OCI-LY3 (cell line): ENCODE measurements at regions not wholly inside any gene's neighbourhood (a gene's known extent, or its start where the extent isn't known, plus 50 kb on each side); places are given as distances from the start of the nearest gene placed in this dataset.

Experiments
- CTCF ChIP-seq: fragments of 200-600, 300-600 bp; sonication (generic); IDR thresholded peaks from 2 replicates; pipeline ENCODE4 v1.5.1; 2014; ENCODE audit warnings: antibody characterized with exemption, low read length, low read depth
- EZH2phosphoT487 ChIP-seq: fragments of 200-600 bp; shearing (Covaris generic); IDR thresholded peaks from 2 replicates; pipeline ENCODE4 v1.6.1; 2018; ENCODE audit warnings: antibody characterized with exemption, mixed run types, low read depth

DNA sequence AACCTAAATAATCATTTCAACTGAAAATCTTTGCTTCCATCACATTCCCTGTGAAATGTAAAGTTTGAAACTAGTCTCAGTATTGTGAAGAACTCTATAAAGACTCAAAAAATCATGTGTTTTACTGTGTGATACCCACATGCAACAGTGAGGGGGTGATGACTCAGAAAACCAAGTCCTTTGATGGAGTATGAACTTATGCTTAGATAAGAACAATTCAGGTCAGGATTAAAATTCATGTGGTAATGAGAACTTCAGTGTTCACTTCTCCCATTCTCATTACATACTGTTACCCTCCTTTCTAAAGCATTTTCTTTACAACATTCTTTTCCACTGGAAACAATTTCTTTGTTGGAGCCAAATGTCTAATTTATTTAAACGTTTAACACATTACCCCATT is 360.2 kb downstream of the FSIP2 start:
- TF ChIP-seq CTCF (no peak), EZH2phosphoT487 (no peak)
